MG63 (cell line): ENCODE measurements at regions not wholly inside any gene's neighbourhood (a gene's known extent, or its start where the extent isn't known, plus 50 kb on each side); places are given as distances from the start of the nearest gene placed in this dataset.
A peak's percentile ranks its signal among the peaks of the same experiment; 100 is the strongest.

ENCODE experiments used
- DNase-seq: peaks from one replicate; pipeline ENCODE4 v3.0.0-alpha.2; 2020
- H3K27me3 ChIP-seq: fragments of 250-450 bp; sonication (Bioruptor Pico); 2 replicates; pipeline ENCODE4 v1.5.1; 2020; ENCODE audit warnings: mild to moderate bottlenecking, moderate library complexity
- H3K36me3 ChIP-seq: fragments of 250-450 bp; sonication (Bioruptor Pico); 2 replicates; pipeline ENCODE4 v1.5.1; 2020; ENCODE audit warnings: mild to moderate bottlenecking, moderate library complexity
- H3K4me3 ChIP-seq: fragments of 250-450 bp; sonication (Bioruptor Pico); 2 replicates; pipeline ENCODE4 v1.5.1; 2020; ENCODE audit warnings: mild to moderate bottlenecking, moderate library complexity
- H3K9me3 ChIP-seq: fragments of 250-450 bp; sonication (Bioruptor Pico); 2 replicates; pipeline ENCODE4 v1.5.1; 2020; ENCODE audit warnings: mild to moderate bottlenecking, moderate library complexity

DNA sequence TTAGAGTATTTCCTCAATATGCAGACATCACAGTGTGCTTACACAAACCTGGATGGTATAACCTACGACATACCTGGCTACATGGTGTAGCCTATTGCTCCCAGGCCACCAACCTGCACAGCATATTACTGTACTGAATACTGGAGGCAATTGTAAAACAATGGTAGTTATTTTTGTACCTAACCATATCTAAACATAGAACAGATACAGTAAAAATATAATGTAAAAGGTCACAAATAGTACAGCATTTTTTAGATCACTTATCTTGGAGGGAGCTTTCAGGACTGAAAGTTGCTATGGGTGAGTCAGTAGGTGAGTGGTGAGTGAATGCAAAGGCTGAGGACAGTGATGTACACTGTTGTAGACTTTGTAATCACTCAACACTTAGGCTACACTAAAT, 492.3 kb downstream of the MRPL39 start:
- Histone ChIP-seq H3K4me3 (no peak overlapping the region), H3K9me3 (no peaks in the 10 kb centered on the region), H3K27me3 (no peaks in the 10 kb centered on the region), H3K36me3 (no peaks in the 10 kb centered on the region)
- DNase-seq, result no peak

DNA sequence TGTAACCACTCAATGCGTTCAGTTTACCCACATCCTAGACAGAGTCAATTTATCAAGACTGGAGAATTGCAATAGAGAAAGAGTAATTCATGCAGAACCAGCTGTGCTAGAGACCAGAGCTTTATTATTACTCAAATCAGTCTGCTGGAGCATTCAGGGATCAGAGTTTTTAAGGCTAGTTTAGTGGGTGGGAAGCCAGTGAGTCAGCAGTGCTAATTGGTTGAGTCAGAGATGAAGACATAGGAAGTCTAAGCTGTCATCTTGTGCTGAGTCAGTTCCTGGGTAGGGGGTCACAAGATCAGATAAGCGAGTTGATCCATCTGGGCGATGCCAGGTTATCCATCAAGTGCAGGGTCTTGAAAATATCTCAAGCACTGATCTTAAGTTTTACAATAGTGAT, 499.6 kb downstream of the MRPL39 start:
- peak; percentile 40 for DNase-seq
- no peaks in the 10 kb centered on the region for H3K27me3 ChIP-seq

GRCh38 chr21:25103500-25104207, 503.6 kb downstream of the MRPL39 start:
- no peak overlapping the region for H3K4me3 ChIP-seq
- no peaks in the 10 kb centered on the region for H3K9me3 ChIP-seq
- DNase-seq, result no peak
- no peaks in the 10 kb centered on the region for H3K27me3 ChIP-seq
- no peaks in the 10 kb centered on the region for H3K36me3 ChIP-seq

More for the DNA sequence above, 499.6 kb downstream of the MRPL39 start:
- no peaks in the 10 kb centered on the region for H3K36me3 ChIP-seq
- no peaks in the 10 kb centered on the region for H3K9me3 ChIP-seq
- no peak overlapping the region for H3K4me3 ChIP-seq

GRCh38 chr21:25097648-25098047, 509.6 kb downstream of the MRPL39 start:
- DNase-seq, result no peak
- Histone ChIP-seq H3K27me3 (no peaks in the 10 kb centered on the region), H3K4me3 (no peak overlapping the region), H3K9me3 (peaks cover 8% of the 10 kb centered on the region), H3K36me3 (no peaks in the 10 kb centered on the region)

GRCh38 chr21:25094695-25095094, 512.6 kb downstream of the MRPL39 start:
- Histone ChIP-seq H3K27me3 (no peaks in the 10 kb centered on the region), H3K36me3 (no peaks in the 10 kb centered on the region), H3K4me3 (no peak overlapping the region), H3K9me3 (peaks cover 11% of the 10 kb centered on the region)
- DNase-seq, result no peak

- Histone ChIP-seq H3K36me3 (no peaks in the 10 kb centered on the region), H3K9me3 (peaks cover 11% of the 10 kb centered on the region), H3K27me3 (no peaks in the 10 kb centered on the region), H3K4me3 (no peak overlapping the region)
- DNase-seq, result no peak
Measured at GRCh38 chr21:25092441-25093011, 514.8 kb downstream of the MRPL39 start.

DNA sequence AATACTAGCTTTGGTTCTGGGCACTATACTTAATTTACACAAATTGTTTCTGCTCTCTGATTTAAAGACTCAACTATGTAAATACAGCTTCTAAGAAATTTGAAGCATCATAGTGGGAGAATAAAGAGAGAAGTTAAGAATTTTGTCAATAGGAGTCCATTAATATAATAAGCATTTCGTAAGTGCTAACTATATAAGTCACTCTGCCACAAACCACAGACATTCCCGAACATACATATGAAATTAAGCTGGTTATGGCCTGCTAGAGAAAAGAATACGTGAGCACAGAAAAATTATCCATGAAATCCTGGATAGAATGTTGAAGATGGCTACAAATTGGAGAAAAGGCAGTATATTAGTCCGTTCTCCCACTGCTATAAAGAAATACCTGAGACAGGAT, 526.2 kb downstream of the MRPL39 start:
- DNase-seq, result no peak
- no peaks in the 10 kb centered on the region for H3K36me3 ChIP-seq
- no peaks in the 10 kb centered on the region for H3K9me3 ChIP-seq
- no peak overlapping the region for H3K4me3 ChIP-seq
- H3K27me3 ChIP-seq, result no peaks in the 10 kb centered on the region

DNA sequence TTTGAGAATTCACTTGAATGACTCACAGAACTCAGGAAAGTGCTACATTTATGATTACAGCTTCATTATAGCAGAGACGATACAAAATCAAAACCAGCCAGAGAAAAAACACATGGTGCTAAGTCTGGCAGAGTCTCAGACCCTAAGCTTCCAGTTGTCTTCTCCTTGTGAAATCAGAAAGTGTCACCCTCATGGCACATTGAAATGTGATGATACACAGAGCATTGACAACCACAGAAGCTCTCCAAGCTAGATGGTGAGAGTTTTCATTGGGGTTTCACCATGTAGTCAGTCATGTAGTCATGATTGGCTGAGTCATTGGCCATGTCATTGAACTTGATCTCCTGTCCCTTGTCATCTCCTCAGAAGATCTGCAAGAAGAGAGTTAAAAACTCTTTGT, 526.6 kb downstream of the MRPL39 start:
- H3K27me3 ChIP-seq, result no peaks in the 10 kb centered on the region
- no peak for DNase-seq
- no peaks in the 10 kb centered on the region for H3K36me3 ChIP-seq
- H3K4me3 ChIP-seq, result no peak overlapping the region
- no peaks in the 10 kb centered on the region for H3K9me3 ChIP-seq

- Histone ChIP-seq H3K27me3 (no peaks in the 10 kb centered on the region), H3K4me3 (no peak overlapping the region), H3K36me3 (no peaks in the 10 kb centered on the region), H3K9me3 (no peaks in the 10 kb centered on the region)
- peak; percentile 76 for DNase-seq
Measured at GRCh38 chr21:25080141-25080540, 527.1 kb downstream of the MRPL39 start.

- no peak overlapping the region for H3K4me3 ChIP-seq
- DNase-seq, result no peak
Measured at GRCh38 chr21:25079053-25079452, 528.2 kb downstream of the MRPL39 start.

GRCh38 chr21:25062061-25062460, 545.2 kb downstream of the MRPL39 start:
- DNase-seq, result no peak
- H3K4me3 ChIP-seq, result no peak overlapping the region
- no peaks in the 10 kb centered on the region for H3K27me3 ChIP-seq
- H3K9me3 ChIP-seq, result no peaks in the 10 kb centered on the region
- H3K36me3 ChIP-seq, result no peaks in the 10 kb centered on the region

More at GRCh38 chr21:25079053-25079452, 528.2 kb downstream of the MRPL39 start:
- Histone ChIP-seq H3K9me3 (no peaks in the 10 kb centered on the region), H3K36me3 (no peaks in the 10 kb centered on the region), H3K27me3 (no peaks in the 10 kb centered on the region)

DNA sequence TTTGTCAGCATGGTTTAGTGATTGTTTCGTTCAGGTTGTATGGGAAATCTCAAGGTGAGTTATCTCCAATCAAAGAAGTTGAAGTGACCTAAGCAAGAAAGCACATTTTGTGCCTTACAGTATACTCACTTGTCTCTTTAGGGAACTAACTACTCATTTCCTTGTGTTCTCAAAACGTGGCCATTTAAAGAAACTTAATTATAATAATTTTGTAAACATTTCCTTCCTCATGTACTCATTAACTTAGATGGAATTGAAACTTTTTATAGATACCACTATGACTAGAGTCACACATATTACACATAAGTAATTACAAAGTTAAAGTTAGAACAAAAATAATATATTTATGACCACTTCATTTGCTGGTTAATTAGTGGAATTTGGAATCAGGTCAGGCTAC, 552.6 kb downstream of the MRPL39 start:
- Histone ChIP-seq H3K27me3 (no peaks in the 10 kb centered on the region), H3K4me3 (no peak overlapping the region), H3K9me3 (no peaks in the 10 kb centered on the region), H3K36me3 (no peaks in the 10 kb centered on the region)
- DNase-seq, result no peak

GRCh38 chr21:25039461-25040380, 567.6 kb downstream of the MRPL39 start:
- no peaks in the 10 kb centered on the region for H3K9me3 ChIP-seq
- H3K4me3 ChIP-seq, result no peak overlapping the region
- DNase-seq, result no peak
- H3K27me3 ChIP-seq, result no peaks in the 10 kb centered on the region
- no peaks in the 10 kb centered on the region for H3K36me3 ChIP-seq

- Histone ChIP-seq H3K27me3 (no peaks in the 10 kb centered on the region), H3K4me3 (no peak overlapping the region), H3K9me3 (no peaks in the 10 kb centered on the region), H3K36me3 (no peaks in the 10 kb centered on the region)
- DNase-seq, result no peak
Measured at GRCh38 chr21:25036775-25037174, 570.5 kb downstream of the MRPL39 start.

- no peaks in the 10 kb centered on the region for H3K9me3 ChIP-seq
- no peak for DNase-seq
- no peaks in the 10 kb centered on the region for H3K36me3 ChIP-seq
Measured at GRCh38 chr21:25031750-25032149, 575.5 kb downstream of the MRPL39 start.

GRCh38 chr21:25029580-25029979, 577.7 kb downstream of the MRPL39 start:
- DNase-seq, result no peak
- Histone ChIP-seq H3K9me3 (no peaks in the 10 kb centered on the region), H3K4me3 (no peak overlapping the region), H3K36me3 (no peaks in the 10 kb centered on the region), H3K27me3 (no peaks in the 10 kb centered on the region)

More at GRCh38 chr21:25031750-25032149, 575.5 kb downstream of the MRPL39 start:
- H3K4me3 ChIP-seq, result no peak overlapping the region
- no peaks in the 10 kb centered on the region for H3K27me3 ChIP-seq

- H3K9me3 ChIP-seq, result no peaks in the 10 kb centered on the region
Measured at GRCh38 chr21:25025596-25025995, 581.7 kb downstream of the MRPL39 start.

More at GRCh38 chr21:25025596-25025995, 581.7 kb downstream of the MRPL39 start:
- Histone ChIP-seq H3K4me3 (no peak overlapping the region), H3K27me3 (no peaks in the 10 kb centered on the region), H3K36me3 (no peaks in the 10 kb centered on the region)
- DNase-seq, result no peak
